ENCODE measurements at regions not wholly inside any gene's neighbourhood (a gene's known extent, or its start where the extent isn't known, plus 50 kb on each side); places are given as distances from the start of the nearest gene placed in this dataset.

DNA sequence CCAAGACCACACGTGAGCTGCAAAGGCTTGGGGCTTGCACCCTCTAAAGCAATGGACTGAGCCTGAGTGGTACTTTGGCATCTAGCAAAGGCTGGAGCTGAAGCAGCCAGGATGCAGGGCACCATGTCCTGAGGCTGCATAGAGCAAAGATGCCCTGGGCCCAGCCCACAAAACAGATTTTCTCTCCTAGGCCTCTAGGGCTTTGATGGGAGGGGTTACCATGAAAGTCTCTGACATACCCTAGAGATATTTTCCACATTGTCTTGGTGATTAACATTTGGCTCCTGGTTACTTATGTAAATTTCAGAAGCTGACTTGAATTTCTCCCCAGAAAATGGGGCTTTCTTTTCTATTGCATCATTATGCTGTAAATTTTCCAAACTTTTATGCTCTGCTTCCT is 438.3 kb downstream of the SLC16A7 start:
- H3K27ac ChIP-seq (ENCODE audit: extremely low read depth, low read depth, low read length) = no peak overlapping the region
- POLR2A ChIA-PET = no interaction called here
- H3K9me3 ChIP-seq (ENCODE audit: control insufficient read depth, insufficient read depth, low read depth, low read length) = no peaks in the 10 kb centered on the region
- H3K4me1 ChIP-seq (ENCODE audit: control insufficient read depth, insufficient read depth, low read length) = no peaks in the 10 kb centered on the region
- H3K4me3 ChIP-seq (ENCODE audit: low read depth, low read length) = no peak overlapping the region
- TF ChIP-seq ZNF560 (tag by site-specific recombination; IDR thresholded peaks at IDR 0.05; ENCODE audit: borderline replicate concordance) = no peak
- no peak for TF ChIP-seq ZNF423 (tag by site-specific recombination; IDR thresholded peaks at IDR 0.05)
- TF ChIP-seq ZNF214 (tag by site-specific recombination; IDR thresholded peaks at IDR 0.05; ENCODE audit: borderline replicate concordance) = no peak
- no peak for TF ChIP-seq ZNF48 (tag by site-specific recombination; IDR thresholded peaks at IDR 0.05)
- TF ChIP-seq ZNF610 (tag by site-specific recombination; IDR thresholded peaks at IDR 0.05; ENCODE audit: borderline replicate concordance) = no peak
- TF ChIP-seq ZNF623 (tag by site-specific recombination; IDR thresholded peaks at IDR 0.05) = no peak
- no peak for TF ChIP-seq ZNF174 (tag by site-specific recombination; IDR thresholded peaks at IDR 0.05)
- TF ChIP-seq SALL2 (tag by site-specific recombination; IDR thresholded peaks at IDR 0.05; ENCODE audit: borderline replicate concordance) = no peak
- TF ChIP-seq, protein P1, sequence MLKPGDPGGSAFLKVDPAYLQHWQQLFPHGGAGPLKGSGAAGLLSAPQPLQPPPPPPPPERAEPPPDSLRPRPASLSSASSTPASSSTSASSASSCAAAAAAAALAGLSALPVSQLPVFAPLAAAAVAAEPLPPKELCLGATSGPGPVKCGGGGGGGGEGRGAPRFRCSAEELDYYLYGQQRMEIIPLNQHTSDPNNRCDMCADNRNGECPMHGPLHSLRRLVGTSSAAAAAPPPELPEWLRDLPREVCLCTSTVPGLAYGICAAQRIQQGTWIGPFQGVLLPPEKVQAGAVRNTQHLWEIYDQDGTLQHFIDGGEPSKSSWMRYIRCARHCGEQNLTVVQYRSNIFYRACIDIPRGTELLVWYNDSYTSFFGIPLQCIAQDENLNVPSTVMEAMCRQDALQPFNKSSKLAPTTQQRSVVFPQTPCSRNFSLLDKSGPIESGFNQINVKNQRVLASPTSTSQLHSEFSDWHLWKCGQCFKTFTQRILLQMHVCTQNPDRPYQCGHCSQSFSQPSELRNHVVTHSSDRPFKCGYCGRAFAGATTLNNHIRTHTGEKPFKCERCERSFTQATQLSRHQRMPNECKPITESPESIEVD (tag by site-specific recombination; IDR thresholded peaks at IDR 0.05) = no peak
- TF ChIP-seq MYNN (tag by site-specific recombination; IDR thresholded peaks at IDR 0.05; ENCODE audit: borderline replicate concordance) = no peak
- no peak for TF ChIP-seq HOXA7 (CRISPR knock-in tag; IDR thresholded peaks at IDR 0.05; ENCODE audit: borderline replicate concordance)
- TF ChIP-seq, protein P2, sequence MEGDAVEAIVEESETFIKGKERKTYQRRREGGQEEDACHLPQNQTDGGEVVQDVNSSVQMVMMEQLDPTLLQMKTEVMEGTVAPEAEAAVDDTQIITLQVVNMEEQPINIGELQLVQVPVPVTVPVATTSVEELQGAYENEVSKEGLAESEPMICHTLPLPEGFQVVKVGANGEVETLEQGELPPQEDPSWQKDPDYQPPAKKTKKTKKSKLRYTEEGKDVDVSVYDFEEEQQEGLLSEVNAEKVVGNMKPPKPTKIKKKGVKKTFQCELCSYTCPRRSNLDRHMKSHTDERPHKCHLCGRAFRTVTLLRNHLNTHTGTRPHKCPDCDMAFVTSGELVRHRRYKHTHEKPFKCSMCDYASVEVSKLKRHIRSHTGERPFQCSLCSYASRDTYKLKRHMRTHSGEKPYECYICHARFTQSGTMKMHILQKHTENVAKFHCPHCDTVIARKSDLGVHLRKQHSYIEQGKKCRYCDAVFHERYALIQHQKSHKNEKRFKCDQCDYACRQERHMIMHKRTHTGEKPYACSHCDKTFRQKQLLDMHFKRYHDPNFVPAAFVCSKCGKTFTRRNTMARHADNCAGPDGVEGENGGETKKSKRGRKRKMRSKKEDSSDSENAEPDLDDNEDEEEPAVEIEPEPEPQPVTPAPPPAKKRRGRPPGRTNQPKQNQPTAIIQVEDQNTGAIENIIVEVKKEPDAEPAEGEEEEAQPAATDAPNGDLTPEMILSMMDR (tag by site-specific recombination; IDR thresholded peaks at IDR 0.05) = no peak
- TF ChIP-seq HOXC10 (CRISPR knock-in tag; IDR thresholded peaks at IDR 0.05) = no peak
- TF ChIP-seq ZNF677 (tag by site-specific recombination; IDR thresholded peaks at IDR 0.05) = no peak
- TF ChIP-seq ZNF248 (tag by site-specific recombination; IDR thresholded peaks at IDR 0.05) = no peak
- no peaks in the 10 kb centered on the region for H3K36me3 ChIP-seq (ENCODE audit: control insufficient read depth in 2 of 2, insufficient read depth in 1 of 2, low read length in 2 of 2)
- CTCF ChIA-PET = no interaction called here

DNA sequence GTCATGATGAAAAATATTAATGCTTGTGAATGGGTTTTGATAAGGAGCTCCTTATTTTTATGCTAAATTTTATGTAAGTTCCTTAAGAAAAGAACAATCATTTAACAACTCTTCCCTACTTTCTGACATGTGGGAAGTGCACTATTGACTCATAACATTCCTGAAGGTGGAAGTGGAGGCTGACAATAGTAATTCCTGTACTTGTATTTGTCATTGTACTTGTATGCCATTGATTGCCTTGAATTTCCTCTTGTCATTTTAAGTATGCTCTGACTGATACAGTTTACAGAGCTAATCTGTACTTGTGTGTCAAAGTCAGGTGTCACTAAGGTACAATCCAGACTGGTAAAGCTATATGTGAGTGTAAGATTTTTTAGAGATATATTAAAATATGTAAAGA is 440.0 kb downstream of the SLC16A7 start:
- POLR2A ChIA-PET = no interaction called here
- TF ChIP-seq, protein P1 (tag by site-specific recombination; IDR thresholded peaks at IDR 0.05) = no peak
- no peak for TF ChIP-seq ZNF610 (tag by site-specific recombination; IDR thresholded peaks at IDR 0.05; ENCODE audit: borderline replicate concordance)
- TF ChIP-seq, protein P3, sequence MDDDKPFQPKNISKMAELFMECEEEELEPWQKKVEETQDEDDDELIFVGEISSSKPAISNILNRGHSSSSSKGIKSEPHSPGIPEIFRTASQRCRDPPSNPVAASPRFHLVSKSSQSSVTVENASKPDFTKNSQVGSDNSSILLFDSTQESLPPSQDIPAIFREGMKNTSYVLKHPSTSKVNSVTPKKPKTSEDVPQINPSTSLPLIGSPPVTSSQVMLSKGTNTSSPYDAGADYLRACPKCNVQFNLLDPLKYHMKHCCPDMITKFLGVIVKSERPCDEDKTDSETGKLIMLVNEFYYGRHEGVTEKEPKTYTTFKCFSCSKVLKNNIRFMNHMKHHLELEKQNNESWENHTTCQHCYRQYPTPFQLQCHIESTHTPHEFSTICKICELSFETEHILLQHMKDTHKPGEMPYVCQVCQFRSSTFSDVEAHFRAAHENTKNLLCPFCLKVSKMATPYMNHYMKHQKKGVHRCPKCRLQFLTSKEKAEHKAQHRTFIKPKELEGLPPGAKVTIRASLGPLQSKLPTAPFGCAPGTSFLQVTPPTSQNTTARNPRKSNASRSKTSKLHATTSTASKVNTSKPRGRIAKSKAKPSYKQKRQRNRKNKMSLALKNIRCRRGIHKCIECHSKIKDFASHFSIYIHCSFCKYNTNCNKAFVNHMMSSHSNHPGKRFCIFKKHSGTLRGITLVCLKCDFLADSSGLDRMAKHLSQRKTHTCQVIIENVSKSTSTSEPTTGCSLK (tag by site-specific recombination; IDR thresholded peaks at IDR 0.05) = no peak
- TF ChIP-seq, protein P4, sequence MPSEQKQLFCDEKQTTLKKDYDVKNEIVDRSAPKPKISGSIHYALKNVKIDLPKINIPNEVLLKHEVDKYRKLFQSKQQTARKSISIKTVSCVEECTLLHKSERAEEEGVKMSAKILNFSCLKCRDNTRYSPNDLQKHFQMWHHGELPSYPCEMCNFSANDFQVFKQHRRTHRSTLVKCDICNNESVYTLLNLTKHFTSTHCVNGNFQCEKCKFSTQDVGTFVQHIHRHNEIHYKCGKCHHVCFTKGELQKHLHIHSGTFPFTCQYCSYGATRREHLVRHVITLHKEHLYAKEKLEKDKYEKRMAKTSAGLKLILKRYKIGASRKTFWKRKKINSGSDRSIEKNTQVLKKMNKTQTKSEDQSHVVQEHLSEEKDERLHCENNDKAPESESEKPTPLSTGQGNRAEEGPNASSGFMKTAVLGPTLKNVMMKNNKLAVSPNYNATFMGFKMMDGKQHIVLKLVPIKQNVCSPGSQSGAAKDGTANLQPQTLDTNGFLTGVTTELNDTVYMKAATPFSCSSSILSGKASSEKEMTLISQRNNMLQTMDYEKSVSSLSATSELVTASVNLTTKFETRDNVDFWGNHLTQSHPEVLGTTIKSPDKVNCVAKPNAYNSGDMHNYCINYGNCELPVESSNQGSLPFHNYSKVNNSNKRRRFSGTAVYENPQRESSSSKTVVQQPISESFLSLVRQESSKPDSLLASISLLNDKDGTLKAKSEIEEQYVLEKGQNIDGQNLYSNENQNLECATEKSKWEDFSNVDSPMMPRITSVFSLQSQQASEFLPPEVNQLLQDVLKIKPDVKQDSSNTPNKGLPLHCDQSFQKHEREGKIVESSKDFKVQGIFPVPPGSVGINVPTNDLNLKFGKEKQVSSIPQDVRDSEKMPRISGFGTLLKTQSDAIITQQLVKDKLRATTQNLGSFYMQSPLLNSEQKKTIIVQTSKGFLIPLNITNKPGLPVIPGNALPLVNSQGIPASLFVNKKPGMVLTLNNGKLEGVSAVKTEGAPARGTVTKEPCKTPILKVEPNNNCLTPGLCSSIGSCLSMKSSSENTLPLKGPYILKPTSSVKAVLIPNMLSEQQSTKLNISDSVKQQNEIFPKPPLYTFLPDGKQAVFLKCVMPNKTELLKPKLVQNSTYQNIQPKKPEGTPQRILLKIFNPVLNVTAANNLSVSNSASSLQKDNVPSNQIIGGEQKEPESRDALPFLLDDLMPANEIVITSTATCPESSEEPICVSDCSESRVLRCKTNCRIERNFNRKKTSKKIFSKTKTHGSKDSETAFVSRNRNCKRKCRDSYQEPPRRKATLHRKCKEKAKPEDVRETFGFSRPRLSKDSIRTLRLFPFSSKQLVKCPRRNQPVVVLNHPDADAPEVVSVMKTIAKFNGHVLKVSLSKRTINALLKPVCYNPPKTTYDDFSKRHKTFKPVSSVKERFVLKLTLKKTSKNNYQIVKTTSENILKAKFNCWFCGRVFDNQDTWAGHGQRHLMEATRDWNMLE (tag by site-specific recombination; conservative IDR thresholded peaks at IDR 0.05; ENCODE audit: low read depth) = no peak
- no peak for TF ChIP-seq SCRT1 (tag by site-specific recombination; IDR thresholded peaks at IDR 0.05; ENCODE audit: borderline replicate concordance)
- no peak for TF ChIP-seq ZNF514 (tag by site-specific recombination; IDR thresholded peaks at IDR 0.05)
- TF ChIP-seq, protein P5, sequence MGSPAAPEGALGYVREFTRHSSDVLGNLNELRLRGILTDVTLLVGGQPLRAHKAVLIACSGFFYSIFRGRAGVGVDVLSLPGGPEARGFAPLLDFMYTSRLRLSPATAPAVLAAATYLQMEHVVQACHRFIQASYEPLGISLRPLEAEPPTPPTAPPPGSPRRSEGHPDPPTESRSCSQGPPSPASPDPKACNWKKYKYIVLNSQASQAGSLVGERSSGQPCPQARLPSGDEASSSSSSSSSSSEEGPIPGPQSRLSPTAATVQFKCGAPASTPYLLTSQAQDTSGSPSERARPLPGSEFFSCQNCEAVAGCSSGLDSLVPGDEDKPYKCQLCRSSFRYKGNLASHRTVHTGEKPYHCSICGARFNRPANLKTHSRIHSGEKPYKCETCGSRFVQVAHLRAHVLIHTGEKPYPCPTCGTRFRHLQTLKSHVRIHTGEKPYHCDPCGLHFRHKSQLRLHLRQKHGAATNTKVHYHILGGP (tag by site-specific recombination; IDR thresholded peaks at IDR 0.05) = no peak

More for the DNA sequence above, 440.0 kb downstream of the SLC16A7 start:
- Histone ChIP-seq H3K4me3 (ENCODE audit: low read depth, low read length) (no peak overlapping the region), H3K9me3 (ENCODE audit: control insufficient read depth, insufficient read depth, low read depth, low read length) (no peaks in the 10 kb centered on the region), H3K27ac (ENCODE audit: extremely low read depth, low read depth, low read length) (no peak overlapping the region), H3K4me1 (ENCODE audit: control insufficient read depth, insufficient read depth, low read length) (no peaks in the 10 kb centered on the region), H3K36me3 (ENCODE audit: control insufficient read depth in 2 of 2, insufficient read depth in 1 of 2, low read length in 2 of 2) (no peaks in the 10 kb centered on the region)
- CTCF ChIA-PET = no interaction called here

All from HEK293 (cell line).